GM12873 (cell line): ENCODE measurements at regions not wholly inside any gene's neighbourhood (a gene's known extent, or its start where the extent isn't known, plus 50 kb on each side); places are given as distances from the start of the nearest gene placed in this dataset.

ENCODE experiments used
- TF ChIP-seq, protein P1 (sequence below): IDR thresholded peaks from 2 replicates; pipeline ENCODE4 v1.5.1; 2012; ENCODE audit warnings: low read depth, mild to moderate bottlenecking, moderate library complexity, low read length, control low read depth; ENCODE audit not compliant: insufficient read depth; ENCODE audit errors: missing control alignments

DNA sequence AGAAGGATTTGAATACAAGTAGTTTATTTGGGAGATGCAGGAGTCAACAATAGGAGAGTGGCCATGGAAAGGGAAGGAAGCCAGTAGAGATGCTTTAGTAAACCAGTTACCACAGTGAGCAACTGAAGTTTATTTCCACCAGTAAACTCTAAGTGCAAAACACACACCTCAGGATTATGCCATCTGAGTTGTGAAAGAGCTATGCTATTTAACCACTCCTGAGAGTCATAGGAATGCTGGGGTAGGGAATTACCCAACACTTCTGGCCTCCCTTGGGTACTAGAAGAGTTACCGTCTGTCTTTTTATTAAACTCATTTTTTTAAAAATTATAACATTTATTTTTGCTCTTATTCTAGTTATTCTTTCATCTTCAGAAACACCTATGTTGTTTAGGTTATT is 834.6 kb upstream of the AMOT start:
- TF ChIP-seq, protein P1, sequence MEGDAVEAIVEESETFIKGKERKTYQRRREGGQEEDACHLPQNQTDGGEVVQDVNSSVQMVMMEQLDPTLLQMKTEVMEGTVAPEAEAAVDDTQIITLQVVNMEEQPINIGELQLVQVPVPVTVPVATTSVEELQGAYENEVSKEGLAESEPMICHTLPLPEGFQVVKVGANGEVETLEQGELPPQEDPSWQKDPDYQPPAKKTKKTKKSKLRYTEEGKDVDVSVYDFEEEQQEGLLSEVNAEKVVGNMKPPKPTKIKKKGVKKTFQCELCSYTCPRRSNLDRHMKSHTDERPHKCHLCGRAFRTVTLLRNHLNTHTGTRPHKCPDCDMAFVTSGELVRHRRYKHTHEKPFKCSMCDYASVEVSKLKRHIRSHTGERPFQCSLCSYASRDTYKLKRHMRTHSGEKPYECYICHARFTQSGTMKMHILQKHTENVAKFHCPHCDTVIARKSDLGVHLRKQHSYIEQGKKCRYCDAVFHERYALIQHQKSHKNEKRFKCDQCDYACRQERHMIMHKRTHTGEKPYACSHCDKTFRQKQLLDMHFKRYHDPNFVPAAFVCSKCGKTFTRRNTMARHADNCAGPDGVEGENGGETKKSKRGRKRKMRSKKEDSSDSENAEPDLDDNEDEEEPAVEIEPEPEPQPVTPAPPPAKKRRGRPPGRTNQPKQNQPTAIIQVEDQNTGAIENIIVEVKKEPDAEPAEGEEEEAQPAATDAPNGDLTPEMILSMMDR = no peak

DNA sequence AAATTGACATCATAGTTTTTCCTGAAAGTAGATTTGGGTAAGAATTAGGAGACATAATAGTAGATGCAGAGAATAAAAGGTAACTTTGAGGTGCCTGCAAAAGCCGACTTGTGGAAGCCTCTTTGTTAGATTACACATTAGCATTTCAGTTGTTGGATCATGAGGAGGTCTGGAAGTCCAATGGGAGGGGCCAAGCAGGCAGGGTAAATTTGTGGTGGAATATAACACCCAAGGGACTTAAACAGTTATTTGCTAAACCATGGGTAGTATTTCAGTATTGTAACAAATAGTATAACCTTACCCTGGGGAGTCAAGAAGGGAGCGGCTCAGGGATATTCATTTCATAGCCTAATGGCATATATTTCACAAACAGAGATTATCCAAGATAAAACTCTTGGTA is 810.7 kb upstream of the AMOT start:
- TF ChIP-seq, protein P1 = no peak

DNA sequence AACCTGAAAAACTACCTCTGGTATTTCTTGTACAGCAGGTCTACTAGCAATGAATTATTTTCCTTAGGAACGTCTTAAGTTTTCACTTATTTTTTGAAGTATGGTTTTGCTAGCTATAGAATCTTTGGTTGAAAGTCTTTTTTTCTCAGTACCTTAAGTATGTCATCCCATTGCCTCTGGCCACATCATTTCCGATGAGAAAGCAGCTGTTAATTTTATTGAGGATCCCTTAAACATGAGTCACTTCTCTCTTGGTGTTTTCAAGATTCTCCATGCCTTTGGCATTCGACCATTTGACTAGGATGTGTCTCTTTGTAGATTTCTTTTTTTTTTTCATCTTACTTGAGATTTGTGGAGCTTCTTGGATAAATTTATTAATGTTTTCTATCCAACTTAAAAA is 803.8 kb upstream of the AMOT start:
- TF ChIP-seq, protein P1 = no peak

- TF ChIP-seq, protein P1 = no peak
These were observed 793.9 kb upstream of the AMOT start for GRCh38 chrX:113634565-113634964.

DNA sequence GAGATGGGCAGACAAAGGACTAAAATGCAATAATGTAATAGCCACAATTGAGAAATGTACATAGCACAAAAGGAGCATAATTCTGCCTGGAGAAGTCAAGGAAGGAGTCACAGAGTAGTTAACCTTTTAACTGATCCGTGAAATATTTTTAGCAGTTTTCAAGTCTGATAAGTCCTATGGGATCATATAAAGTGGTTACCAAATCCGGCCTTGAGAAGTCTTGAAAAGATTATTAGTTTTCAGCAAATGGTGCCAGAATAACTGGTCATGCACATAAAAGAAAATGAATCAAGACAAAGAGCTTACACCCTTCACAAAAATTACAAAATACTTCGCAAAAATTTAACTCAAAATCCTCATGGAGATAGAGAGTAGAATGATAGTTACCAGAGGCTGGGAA is 788.7 kb upstream of the AMOT start:
- TF ChIP-seq, protein P1 = no peak

- TF ChIP-seq, protein P1 = no peak
These were observed 753.7 kb upstream of the AMOT start for GRCh38 chrX:113594123-113594841.

GRCh38 chrX:113586281-113586898 is 745.8 kb upstream of the AMOT start:
- TF ChIP-seq, protein P1 = no peak
